GM12878 (cell line): ENCODE measurements at regions not wholly inside any gene's neighbourhood (a gene's known extent, or its start where the extent isn't known, plus 50 kb on each side); places are given as distances from the start of the nearest gene placed in this dataset.

ENCODE experiments used
- ATAC-seq: fragments of 200-7000 bp; cut with Tn5 transposase; 3 replicates; pipeline ENCODE4 v1.9.1; 2020; ENCODE audit warnings: mild to moderate bottlenecking, moderate library complexity
- BruUV-seq: library from RNA; stranded (reverse); fragments of 400-500 nt; replicated peaks from 2 replicates; lab custom pipeline; 2021; lab: Mats Ljungman, UMichigan
- CTCF ChIA-PET: fragments of 300-600 bp; sonication (Branson Sonifier 250); formaldehyde crosslinking; extraction: SDS; loops from one replicate; lab custom pipeline; 2021; ENCODE audit warnings: inconsistent platforms; lab: Yijun Ruan, JAX
- POLR2A ChIA-PET: fragments of 350-600 bp; formaldehyde crosslinking; extraction: SDS; loops from one replicate; lab custom pipeline; 2021; ENCODE audit warnings: inconsistent platforms; lab: Charles Lee
- RAD21 ChIA-PET: fragments of 300-600 bp; sonication (Branson Sonifier 250); formaldehyde crosslinking; loops from one replicate; lab custom pipeline; 2023; ENCODE audit warnings: antibody characterized with exemption; ENCODE audit not compliant: unreplicated experiment; lab: Charles Lee
- SMC1A ChIA-PET: fragments of 300-600 bp; sonication (Branson Sonifier 250); formaldehyde crosslinking; loops from one replicate; lab custom pipeline; 2023; ENCODE audit not compliant: unreplicated experiment, uncharacterized antibody; lab: Charles Lee
- DNase-seq: peaks from one replicate; pipeline ENCODE4 v3.0.0-alpha.2; 2011; ENCODE audit warnings: low read depth, low spot score
- FAIRE-seq: peaks from 3 replicates; lab custom pipeline; 2011; peaks lifted over from hg19 to GRCh38; lab: Jason Lieb, UNC
- H2AFZ ChIP-seq: 2 replicates; pipeline ENCODE4 v1.6.0; 2011; ENCODE audit warnings: low read depth, low read length, control low read depth; ENCODE audit not compliant: control insufficient read depth
- H3K27ac ChIP-seq: 2 replicates; pipeline ENCODE4 v1.5.1; 2011; ENCODE audit warnings: control low read depth; ENCODE audit not compliant: control insufficient read depth, insufficient read depth
- H3K27me3 ChIP-seq, 2 experiments: replicated peaks in 1 of 2; 2 replicates each; pipeline versions ENCODE4 v1.6.0 to v1.6.1; 2011; ENCODE audit warnings: low read length in 1 of 2; ENCODE audit not compliant: control insufficient read depth in 2 of 2, insufficient read depth in 2 of 2
- H3K36me3 ChIP-seq, 2 experiments: 2 replicates each; pipeline ENCODE4 v1.5.1; 2011; ENCODE audit warnings: low read length in 1 of 2; ENCODE audit not compliant: control insufficient read depth in 2 of 2, insufficient read depth in 2 of 2
- H3K4me1 ChIP-seq: 2 replicates; pipeline ENCODE4 v1.6.1; 2011; ENCODE audit warnings: mild to moderate bottlenecking, low read length, moderate library complexity, mixed read lengths; ENCODE audit not compliant: control insufficient read depth, insufficient read depth
- H3K4me2 ChIP-seq: 2 replicates; pipeline ENCODE4 v1.6.0; 2011; ENCODE audit warnings: control low read depth; ENCODE audit not compliant: control insufficient read depth, insufficient read depth
- H3K4me3 ChIP-seq: fragments of 200-600 bp; sonication (generic); 2 replicates; pipeline ENCODE4 v1.5.1; 2016
- H3K79me2 ChIP-seq: 2 replicates; pipeline ENCODE4 v1.6.0; 2011; ENCODE audit warnings: low read length; ENCODE audit not compliant: control insufficient read depth, insufficient read depth
- H3K9ac ChIP-seq: 2 replicates; pipeline ENCODE4 v1.8.0; 2011; ENCODE audit warnings: low read length, control low read depth, mixed read lengths; ENCODE audit not compliant: control insufficient read depth, insufficient read depth
- H3K9me3 ChIP-seq: replicated peaks from 3 replicates; pipeline ENCODE4 v1.5.1; 2011; ENCODE audit warnings: mild to moderate bottlenecking, low read length; ENCODE audit not compliant: control insufficient read depth, insufficient read depth
- H4K20me1 ChIP-seq: 2 replicates; pipeline ENCODE4 v1.6.0; 2011; ENCODE audit not compliant: control insufficient read depth, insufficient read depth
- NR2C1 ChIP-seq: fragments of 450-650 bp; IDR thresholded peaks from 2 replicates; pipeline ENCODE4 v1.6.1; 2017; ENCODE audit warnings: antibody characterized with exemption, mild to moderate bottlenecking, moderate library complexity
- SPI1 ChIP-seq: IDR thresholded peaks from 2 replicates; pipeline ENCODE4 v1.6.1; 2011; ENCODE audit warnings: low read depth, mild to moderate bottlenecking, low read length, moderate library complexity, borderline replicate concordance; ENCODE audit not compliant: insufficient read depth
- WGBS: methylation state at CpG from one replicate; pipeline ENCODE4 v1.1.6; 2016; ENCODE audit warnings: low lambda C conversion rate; ENCODE audit not compliant: insufficient replicate concordance, insufficient coverage; ENCODE audit errors: missing lambda C conversion rate; 5-methylcytosine and 5-hydroxymethylcytosine counted together
- in situ Hi-C: fragments of 300-500 bp; cut with MboI; formaldehyde crosslinking; loops from 9 replicates; pipeline ENCODE4 v1.14.3; 2018; ENCODE audit warnings: mixed read lengths
- intact Hi-C: fragments of 100-400 bp; cut with micrococcal nuclease; formaldehyde crosslinking; loops from one replicate; pipeline ENCODE4 v1.14.2; 2022; ENCODE audit not compliant: unreplicated experiment
- TF ChIP-seq, protein P1 (sequence below): IDR thresholded peaks from 2 replicates; pipeline ENCODE4 v1.6.1; 2012; ENCODE audit warnings: improper control_type of control experiment, low read depth, low read length; ENCODE audit not compliant: insufficient replicate concordance
- TF ChIP-seq, protein P2 (sequence below): fragments of 150-350 bp; IDR thresholded peaks from 2 replicates; pipeline ENCODE4 v1.6.1; 2014; ENCODE audit warnings: mild to moderate bottlenecking, low read depth, low read length

DNA sequence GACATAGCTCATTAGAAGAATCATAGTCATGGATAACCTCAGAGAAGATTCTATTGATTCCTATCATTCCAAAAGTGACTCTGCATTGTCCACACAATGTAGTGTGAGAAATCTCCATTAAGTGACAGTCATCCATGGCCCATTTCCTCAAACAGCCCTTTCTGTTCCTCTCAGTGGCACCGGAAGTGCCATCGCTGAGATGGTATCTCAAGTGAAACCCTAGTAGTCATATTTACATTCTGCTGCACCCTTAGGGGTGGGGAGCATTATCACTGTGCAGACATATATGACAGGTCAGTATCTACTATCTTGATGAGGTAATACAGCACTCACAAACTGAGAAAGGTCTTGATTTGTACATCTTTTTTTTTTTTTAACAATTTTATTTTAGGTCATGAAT lies 55.4 kb upstream of the MIER3 start:
- Histone ChIP-seq H3K9ac (no peak overlapping the region), H3K79me2 (no peaks in the 10 kb centered on the region), H4K20me1 (no peaks in the 10 kb centered on the region), H3K4me1 (no peaks in the 10 kb centered on the region), H3K9me3 (no peaks in the 10 kb centered on the region), H3K36me3 (no peaks in the 10 kb centered on the region), H3K4me3 (no peak overlapping the region), H3K4me2 (no peak overlapping the region), H2AFZ (no peak overlapping the region; the same call in 1 of the 2 replicates), H3K27ac (no peak overlapping the region), H3K27me3 (no peaks in the 10 kb centered on the region)
- DNase-seq (no peak), ATAC-seq (peak; percentile 93), FAIRE-seq (no peak)
- TF ChIP-seq SPI1 (peak; percentile 64; the same call in 1 of the 2 replicates), NR2C1 (no peak)
- TF ChIP-seq, protein P1, sequence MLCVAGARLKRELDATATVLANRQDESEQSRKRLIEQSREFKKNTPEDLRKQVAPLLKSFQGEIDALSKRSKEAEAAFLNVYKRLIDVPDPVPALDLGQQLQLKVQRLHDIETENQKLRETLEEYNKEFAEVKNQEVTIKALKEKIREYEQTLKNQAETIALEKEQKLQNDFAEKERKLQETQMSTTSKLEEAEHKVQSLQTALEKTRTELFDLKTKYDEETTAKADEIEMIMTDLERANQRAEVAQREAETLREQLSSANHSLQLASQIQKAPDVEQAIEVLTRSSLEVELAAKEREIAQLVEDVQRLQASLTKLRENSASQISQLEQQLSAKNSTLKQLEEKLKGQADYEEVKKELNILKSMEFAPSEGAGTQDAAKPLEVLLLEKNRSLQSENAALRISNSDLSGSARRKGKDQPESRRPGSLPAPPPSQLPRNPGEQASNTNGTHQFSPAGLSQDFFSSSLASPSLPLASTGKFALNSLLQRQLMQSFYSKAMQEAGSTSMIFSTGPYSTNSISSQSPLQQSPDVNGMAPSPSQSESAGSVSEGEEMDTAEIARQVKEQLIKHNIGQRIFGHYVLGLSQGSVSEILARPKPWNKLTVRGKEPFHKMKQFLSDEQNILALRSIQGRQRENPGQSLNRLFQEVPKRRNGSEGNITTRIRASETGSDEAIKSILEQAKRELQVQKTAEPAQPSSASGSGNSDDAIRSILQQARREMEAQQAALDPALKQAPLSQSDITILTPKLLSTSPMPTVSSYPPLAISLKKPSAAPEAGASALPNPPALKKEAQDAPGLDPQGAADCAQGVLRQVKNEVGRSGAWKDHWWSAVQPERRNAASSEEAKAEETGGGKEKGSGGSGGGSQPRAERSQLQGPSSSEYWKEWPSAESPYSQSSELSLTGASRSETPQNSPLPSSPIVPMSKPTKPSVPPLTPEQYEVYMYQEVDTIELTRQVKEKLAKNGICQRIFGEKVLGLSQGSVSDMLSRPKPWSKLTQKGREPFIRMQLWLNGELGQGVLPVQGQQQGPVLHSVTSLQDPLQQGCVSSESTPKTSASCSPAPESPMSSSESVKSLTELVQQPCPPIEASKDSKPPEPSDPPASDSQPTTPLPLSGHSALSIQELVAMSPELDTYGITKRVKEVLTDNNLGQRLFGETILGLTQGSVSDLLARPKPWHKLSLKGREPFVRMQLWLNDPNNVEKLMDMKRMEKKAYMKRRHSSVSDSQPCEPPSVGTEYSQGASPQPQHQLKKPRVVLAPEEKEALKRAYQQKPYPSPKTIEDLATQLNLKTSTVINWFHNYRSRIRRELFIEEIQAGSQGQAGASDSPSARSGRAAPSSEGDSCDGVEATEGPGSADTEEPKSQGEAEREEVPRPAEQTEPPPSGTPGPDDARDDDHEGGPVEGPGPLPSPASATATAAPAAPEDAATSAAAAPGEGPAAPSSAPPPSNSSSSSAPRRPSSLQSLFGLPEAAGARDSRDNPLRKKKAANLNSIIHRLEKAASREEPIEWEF = no peak
- TF ChIP-seq, protein P2, sequence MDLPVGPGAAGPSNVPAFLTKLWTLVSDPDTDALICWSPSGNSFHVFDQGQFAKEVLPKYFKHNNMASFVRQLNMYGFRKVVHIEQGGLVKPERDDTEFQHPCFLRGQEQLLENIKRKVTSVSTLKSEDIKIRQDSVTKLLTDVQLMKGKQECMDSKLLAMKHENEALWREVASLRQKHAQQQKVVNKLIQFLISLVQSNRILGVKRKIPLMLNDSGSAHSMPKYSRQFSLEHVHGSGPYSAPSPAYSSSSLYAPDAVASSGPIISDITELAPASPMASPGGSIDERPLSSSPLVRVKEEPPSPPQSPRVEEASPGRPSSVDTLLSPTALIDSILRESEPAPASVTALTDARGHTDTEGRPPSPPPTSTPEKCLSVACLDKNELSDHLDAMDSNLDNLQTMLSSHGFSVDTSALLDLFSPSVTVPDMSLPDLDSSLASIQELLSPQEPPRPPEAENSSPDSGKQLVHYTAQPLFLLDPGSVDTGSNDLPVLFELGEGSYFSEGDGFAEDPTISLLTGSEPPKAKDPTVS = no peak
- 0% methylated on average over 2 of the region's 2 CpGs for WGBS
- ChIA-PET RAD21 (no interaction called here), CTCF (no interaction called here), SMC1A (interaction anchor here (0.6 kb wide), 2 partner anchors 19 to 225 kb away, joined by 3 read pairs; no protein-coding TSS in a partner anchor), POLR2A (no interaction called here)
- intact Hi-C loops (no loop called here), in situ Hi-C loops (no loop called here)
- no TSS peak for BruUV-seq
